Effector CD8-positive, alpha-beta T cell (primary cell): ENCODE measurements at regions not wholly inside any gene's neighbourhood (a gene's known extent, or its start where the extent isn't known, plus 50 kb on each side); places are given as distances from the start of the nearest gene placed in this dataset.
"Not testable (repeated sequence)": the region's sequence is repeated elsewhere in the genome, so short reads cannot be mapped to it uniquely, and the experiment has no call there.

Experiments
- DNase-seq: peaks from one replicate; lab custom pipeline; 2025; lab: John Stamatoyannopoulos, UW

GRCh38 chr12:128015276-128015675 is 251.7 kb upstream of the TMEM132C start:
- DNase-seq = no peak

- no peak for DNase-seq
Observed at GRCh38 chr12:128018067-128018466, 248.9 kb upstream of the TMEM132C start.

GRCh38 chr12:128019996-128020544 is 246.9 kb upstream of the TMEM132C start:
- DNase-seq = no peak

- DNase-seq = no peak
Observed at GRCh38 chr12:128021561-128021960, 245.4 kb upstream of the TMEM132C start.

GRCh38 chr12:128025589-128026245 is 241.3 kb upstream of the TMEM132C start:
- no peak for DNase-seq

- no peak for DNase-seq
Observed at GRCh38 chr12:128026696-128027574, 240.0 kb upstream of the TMEM132C start.

- DNase-seq = no peak
Observed at GRCh38 chr12:128033473-128033872, 233.5 kb upstream of the TMEM132C start.

- no peak for DNase-seq
Observed at GRCh38 chr12:128040971-128041370, 226.0 kb upstream of the TMEM132C start.

GRCh38 chr12:128042283-128042682 is 224.7 kb upstream of the TMEM132C start:
- not testable (repeated sequence) for DNase-seq

GRCh38 chr12:128042825-128043224 is 224.1 kb upstream of the TMEM132C start:
- DNase-seq = no peak

GRCh38 chr12:128043317-128043716 is 223.7 kb upstream of the TMEM132C start:
- no peak for DNase-seq

GRCh38 chr12:128047266-128048060 is 219.5 kb upstream of the TMEM132C start:
- no peak for DNase-seq

- no peak for DNase-seq
Observed at GRCh38 chr12:128052331-128052730, 214.6 kb upstream of the TMEM132C start.

- no peak for DNase-seq
Observed at GRCh38 chr12:128052777-128053176, 214.2 kb upstream of the TMEM132C start.

GRCh38 chr12:128055567-128055966 is 211.4 kb upstream of the TMEM132C start:
- no peak for DNase-seq

- no peak for DNase-seq
Observed at GRCh38 chr12:128056136-128056801, 210.7 kb upstream of the TMEM132C start.

- no peak for DNase-seq
Observed at GRCh38 chr12:128057586-128057985, 209.4 kb upstream of the TMEM132C start.

GRCh38 chr12:128059621-128060370 is 207.2 kb upstream of the TMEM132C start:
- DNase-seq = no peak

GRCh38 chr12:128068211-128068610 is 198.8 kb upstream of the TMEM132C start:
- DNase-seq = no peak

- DNase-seq = no peak
Observed at GRCh38 chr12:128069359-128069997, 197.5 kb upstream of the TMEM132C start.
